ENCODE measurements at regions not wholly inside any gene's neighbourhood (a gene's known extent, or its start where the extent isn't known, plus 50 kb on each side); places are given as distances from the start of the nearest gene placed in this dataset.

DNA sequence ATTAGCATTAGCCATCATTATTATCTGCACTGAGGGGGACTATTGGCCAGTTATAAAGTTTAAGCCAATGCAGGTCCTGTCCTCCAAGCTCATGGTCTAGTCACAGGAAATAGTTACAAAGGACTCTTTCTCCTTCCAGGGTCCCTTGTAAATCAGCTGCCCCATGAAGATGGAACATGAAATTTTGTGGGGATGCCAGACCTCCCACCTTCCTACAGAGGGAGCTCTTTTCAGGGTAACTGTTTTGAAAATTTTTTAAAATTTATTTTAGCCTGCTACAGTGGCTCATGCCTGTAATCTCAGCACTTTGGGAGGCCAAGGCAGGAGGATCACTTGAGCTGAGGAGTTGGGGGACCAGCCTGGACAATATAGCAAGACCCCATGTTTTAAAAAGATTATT, 124.4 kb upstream of the SLC34A2 start:
- DNase-seq, result no peak

DNA sequence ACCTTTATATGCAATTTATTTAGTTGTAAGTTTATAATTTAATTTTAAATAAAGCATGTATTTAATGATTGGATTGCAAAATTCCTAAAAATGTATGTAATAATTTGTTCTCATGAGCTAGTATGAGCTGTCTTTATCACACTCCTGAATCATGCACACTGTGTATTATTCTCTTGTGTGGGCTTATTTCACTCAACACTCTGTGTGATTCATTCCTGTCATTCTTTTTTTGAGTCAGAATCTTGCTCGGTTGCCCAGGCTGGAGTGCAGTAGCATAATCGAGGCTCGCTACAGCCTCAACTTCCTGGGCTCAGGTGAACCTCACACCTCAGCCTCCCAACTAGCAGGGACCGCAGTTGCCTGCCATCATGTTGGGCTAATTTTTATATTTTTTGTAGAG, 123.1 kb upstream of the SLC34A2 start:
- DNase-seq, result no peak

DNA sequence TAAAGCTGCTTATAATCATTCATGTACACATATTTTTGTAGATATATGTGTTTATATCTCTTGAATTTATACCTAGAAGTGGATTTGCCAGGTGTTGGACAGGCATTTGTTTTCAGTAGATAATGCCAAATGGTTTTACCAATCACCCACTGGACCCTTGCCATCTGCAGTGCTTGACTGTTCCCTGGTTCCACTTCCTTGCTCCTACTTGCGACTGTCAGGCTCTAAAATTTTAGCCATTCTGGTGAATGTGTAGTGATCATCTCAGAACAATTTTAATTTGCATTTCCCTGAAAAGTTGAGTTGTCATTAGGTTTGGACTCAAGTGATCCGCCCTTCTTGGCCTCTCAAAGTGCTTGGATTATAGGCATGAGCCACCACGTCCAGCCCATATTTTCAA, 122.4 kb upstream of the SLC34A2 start:
- DNase-seq, result no peak

DNA sequence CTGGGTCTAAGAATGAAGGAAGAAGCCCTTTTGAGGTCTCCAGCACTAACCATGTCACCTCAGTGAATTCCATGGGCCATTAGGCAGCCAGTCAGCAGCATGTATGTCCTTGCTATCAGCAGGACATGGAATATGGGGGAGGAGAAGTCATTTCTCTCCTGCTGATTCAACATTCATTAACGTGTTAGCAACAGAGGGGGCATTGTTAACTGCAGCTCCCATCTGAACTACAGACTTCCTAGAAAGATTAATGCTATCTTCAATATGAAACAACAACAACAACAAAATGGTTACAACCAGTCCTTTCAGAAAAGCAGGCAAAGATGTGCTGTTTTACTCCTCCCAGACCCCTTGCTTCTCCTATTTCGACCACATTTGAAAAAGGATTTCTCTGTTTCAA, 120.4 kb upstream of the SLC34A2 start:
- no peak for DNase-seq

DNA sequence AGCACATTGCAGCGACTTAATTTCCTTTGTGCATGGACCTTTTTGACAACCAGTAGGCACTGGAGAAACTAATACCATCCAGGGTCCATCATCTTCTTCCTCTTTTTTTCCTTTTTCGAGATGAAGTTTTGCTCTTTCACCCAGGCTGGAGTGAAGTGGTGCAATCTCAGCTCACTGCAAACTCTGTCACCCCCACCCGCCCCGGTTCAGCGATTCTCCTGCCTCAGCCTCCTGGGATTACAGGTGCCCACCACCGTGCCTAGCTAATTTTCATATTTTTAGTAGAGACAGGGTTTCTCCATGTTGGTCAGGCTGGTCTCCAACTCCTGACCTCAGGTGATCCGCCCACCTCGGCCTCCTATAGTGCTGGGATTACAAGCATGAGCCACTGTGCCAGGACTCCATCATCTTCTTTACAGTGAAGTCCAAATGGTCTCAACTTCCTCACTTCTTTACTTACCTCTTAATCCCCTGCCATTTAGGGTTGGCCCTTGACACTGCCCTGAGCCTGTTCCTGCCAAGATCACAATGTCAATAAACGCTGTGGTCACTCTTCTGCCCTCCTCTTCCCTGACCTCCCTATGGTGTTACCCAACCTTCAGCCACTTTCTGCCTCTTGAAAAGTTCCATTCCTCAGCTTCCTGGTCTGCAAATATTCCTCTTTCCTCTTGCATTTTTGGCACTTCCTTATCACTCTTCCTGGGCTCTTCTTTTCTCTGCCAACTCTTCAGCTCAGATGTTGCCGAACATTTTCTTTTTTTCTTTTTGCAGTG, 119.8 kb upstream of the SLC34A2 start:
- no peak for DNase-seq

DNA sequence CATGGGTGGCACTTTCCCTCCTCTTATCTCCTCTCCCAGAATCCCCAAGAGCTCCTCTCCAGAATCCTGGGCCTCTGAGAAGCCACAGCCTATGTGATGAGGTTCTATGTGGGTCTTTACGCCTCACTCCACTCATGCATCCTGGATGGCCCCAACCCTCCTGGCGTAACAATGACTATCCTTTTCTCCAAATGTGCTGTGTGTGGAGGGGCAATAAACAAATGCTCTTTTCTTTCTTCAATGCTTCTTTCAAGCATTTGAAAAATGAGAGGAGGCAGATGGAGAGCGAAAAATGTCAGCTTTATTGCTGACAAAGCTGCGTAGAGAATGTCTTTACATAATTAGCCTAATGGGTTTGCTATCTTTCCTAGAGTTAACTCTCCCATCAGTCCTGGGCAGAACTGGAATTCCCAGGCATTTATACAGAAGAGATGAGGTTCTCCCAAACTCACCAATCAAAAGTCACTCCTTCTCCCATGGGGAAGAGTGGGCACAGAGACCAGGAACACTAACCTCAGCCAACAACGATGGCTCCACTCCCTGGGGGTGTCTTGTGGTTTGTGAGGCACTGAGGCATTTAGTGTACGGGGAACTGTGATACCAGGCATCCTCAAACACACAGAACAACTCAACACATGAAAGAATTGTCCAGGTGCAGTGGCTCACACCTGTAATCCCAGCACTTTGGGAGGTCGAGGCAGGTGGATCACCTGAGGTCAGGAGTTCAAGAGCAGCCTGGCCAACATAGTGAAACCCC, 118.9 kb upstream of the SLC34A2 start:
- DNase-seq, result no peak

DNA sequence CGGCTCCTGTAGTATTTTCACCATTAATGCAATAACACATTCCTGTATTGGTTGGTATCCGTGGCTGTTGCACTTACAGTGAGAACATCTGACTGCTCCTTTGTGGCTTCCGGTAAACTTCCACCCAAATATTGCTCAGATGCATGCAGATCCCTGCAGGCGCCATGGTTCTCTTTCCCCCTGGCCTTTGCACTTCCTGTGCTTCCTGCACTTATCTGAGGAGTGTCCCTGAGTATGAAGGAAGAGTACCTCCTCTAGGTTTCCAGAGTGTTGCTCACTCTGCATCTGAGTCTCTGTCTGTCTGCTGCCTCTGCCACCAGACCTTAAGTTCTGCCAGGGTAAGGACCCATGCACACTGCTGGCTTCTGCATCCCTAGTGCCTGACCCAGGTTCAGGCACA, 117.2 kb upstream of the SLC34A2 start:
- no peak for DNase-seq

DNA sequence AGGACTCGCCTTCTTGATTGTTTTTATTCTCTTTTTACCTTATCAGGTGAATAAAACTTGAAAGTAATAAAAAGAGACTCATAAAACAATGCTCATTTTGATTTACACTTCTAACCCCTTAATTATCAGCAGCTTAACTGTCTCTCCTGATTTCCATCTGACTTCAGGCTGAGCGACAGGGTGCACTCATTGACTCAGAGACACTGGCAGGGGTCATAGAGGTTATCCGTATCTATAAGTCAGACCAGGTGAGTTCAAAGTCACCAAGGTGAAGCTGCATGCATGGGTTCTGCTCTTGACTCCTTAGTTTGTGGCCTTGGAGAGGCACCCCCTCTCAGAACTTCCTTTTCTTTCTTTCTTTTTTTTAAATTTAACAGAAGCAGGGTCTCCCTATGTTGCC, 116.4 kb upstream of the SLC34A2 start:
- no peak for DNase-seq

DNA sequence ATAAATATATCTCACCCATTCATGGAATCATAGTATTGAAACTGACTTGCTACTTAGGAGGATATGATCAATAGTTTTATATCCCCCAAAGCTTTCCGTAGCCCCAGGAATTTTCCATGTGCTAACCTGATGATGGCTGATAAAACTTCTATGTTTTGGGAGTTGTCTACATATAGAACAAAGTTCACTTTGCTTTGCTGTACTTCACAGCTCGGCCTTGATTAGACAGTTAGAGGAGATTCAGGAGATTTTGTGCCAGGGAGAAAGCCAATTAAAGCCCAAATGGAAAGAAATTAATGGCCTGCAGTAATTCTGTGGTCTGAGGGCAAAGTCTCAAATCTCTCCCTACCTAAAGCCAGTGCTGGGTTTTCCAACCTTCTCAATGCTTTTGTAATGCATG, 114.9 kb upstream of the SLC34A2 start:
- no peak for DNase-seq

DNA sequence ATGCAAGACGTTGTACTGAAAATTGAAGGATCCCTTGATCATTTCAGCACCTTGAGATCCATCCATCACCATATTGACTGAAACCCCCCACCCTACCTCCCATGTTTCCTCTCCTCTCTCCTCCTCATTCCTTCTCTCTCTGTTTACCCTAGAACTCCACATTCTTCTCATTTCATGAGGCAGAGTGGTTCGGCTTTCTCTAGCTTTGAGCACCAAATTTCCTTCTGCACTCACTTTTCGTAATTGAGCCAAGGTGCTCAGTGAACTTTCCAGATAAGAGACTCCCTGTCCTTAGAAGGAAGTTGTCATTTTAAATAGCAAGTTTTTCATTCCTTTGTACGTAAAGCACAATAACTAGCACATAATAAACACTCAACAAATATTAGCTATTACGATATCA, 108.3 kb upstream of the SLC34A2 start:
- no peak for DNase-seq

DNA sequence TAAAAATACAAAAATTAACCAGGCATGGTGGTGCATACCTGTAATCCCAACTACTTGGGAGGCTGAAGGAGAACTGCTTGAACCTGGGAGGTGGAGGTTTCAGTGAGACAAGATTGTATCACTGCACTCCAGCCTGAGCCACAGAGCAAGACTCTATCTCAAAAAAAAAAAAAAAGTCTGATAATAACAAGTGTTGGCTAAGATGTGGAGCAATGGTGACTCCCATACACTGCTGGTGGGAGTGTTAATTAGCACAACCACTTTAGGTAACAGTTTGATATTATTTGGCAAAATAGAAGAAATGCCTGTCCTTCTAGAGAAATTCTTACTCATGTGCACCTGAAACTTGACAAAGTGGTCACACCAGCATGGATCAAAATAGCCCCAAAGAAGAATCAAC, 106.2 kb upstream of the SLC34A2 start:
- DNase-seq, result no peak

DNA sequence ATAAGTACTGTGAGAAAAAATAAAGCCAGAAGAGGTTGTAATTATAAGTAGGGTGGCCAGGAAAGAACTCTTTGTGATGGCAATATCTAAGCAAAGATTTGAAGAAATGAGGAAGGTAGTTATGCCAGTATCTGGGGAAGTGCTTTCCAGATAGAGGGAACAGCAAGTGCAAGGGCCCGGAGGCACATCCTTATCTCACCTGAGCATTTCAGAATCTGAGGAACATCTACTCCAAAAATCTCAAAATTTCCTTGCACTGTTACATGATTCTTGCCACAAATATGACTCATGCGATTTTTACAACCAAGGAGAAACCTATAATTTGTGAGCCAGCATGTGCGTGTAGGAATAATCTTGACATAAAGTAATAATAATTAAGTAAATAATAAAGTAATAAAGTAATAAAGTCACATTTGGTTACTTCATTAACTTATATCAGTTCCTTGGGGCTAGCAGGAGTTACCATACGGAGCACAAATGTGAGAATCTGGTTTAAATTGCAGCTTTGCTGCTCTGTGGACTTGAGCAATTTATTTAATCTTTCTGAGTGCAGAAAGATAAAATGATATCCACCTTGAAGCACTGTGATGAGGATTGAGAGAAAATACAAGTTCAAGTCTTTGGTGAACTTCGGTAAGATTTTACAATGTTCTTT, 105.1 kb upstream of the SLC34A2 start:
- DNase-seq, result no peak

DNA sequence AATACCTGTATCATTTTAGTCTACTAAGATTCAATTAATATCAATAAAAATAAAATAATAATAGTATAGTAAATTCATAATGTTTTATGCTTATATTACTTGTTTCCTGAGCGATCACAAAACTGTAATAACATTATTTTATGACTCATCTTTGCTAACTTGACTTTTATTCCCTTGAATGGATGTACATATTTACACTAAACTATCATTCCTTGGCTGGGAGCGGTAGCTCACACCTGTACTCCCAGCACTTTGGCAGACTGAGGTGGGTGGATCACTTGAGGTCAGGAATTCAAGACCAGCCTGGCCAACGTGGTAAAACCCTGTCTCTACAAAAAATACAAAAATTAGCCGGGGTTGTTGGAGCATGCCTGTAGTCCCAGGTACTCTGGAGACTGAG, 104.0 kb upstream of the SLC34A2 start:
- no peak for DNase-seq

DNA sequence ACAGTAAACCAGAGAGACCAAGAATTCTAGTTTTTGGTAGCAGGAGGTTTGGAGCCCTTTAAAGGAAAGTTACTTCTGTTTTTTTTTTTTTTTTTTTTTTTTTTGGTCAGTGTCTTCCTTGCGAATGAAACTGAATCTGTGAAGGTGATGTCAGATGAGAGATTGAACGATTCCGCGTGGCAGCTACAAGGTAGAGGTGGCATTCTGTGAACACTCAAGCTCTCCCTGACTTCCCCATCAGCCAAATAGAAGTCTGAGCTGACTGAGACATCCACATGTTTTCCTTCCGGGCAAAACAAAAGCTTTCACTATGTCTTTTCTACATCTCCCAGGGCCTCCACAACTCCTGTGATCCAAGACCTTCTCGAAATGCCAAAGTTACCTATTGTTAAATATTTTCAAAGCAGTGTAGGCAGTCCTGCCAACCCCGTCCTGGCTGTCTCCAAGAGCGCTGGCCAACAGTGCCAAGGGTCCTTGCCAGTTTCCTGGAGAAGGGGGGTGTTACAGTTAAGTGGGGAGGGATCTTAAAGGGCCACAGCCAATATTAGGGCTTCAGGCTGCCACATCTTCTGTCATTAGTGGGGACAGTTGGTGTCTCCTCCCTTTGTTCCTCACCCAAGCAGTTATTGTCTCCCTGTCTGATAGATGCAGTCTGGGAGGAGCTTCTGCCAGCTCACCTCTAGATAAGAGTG, 102.9 kb upstream of the SLC34A2 start:
- no peak for DNase-seq

DNA sequence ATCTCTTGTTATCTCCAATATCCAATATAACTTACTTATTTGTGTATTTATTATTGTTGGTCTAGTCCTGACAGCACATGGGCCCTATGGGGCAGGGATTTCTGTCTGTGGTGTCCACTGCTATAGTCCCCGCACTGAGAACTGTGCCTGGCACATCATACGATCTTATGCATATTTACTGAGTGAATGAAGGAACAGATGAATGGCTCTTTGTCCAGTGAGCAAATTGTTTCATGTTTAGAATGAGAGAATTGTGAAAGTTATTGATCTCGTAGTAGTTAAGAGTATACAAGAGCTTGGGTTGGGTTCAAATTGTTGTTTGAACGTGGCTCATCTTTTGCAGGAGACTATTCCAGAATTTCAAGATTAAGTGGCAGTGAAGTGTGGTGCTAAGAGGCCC, 96.1 kb upstream of the SLC34A2 start:
- DNase-seq, result no peak

DNA sequence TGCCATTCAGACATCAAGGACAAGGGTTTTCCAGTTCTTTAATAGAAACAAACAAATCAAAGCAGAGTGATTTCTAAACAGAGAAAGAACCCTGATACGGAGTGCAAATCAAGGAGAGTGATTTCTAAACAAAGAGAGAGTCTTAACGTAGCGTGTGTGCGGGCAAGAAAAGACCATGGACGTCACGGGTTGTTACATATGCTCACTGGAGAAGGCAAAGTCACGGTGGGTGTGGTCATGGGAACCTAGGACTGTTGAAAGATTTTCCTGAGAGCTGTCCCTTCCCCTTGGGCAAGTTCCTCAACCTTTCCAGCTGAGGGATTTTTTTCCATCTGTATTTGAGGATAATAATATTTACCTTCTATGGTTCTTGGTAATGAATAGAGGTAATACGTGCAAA, 95.0 kb upstream of the SLC34A2 start:
- DNase-seq, result no peak

DNA sequence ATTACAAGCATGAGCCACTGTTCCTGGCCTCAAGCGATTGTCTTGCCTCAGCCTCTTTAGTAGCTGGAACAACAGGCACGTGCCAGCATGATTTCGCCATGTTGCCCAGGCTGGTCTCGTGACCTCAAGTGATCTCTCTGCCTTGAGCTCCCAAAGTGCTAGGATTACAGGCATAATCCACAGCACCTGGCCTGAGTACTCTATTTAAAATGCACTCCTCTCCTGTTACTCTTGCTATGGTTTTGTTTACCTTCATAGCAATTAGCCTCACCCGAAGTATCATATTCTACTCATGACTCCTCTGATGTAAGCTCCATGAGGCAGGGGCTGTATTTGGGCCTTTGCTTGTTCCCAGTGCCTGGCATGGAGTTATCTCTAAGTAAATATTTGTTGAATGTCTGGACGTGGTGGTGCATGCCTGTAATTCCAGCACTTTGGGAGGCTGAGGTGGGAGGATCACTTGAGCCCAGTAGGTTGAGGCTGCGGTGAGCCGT, 92.5 kb upstream of the SLC34A2 start:
- DNase-seq, result peak; percentile 15

DNA sequence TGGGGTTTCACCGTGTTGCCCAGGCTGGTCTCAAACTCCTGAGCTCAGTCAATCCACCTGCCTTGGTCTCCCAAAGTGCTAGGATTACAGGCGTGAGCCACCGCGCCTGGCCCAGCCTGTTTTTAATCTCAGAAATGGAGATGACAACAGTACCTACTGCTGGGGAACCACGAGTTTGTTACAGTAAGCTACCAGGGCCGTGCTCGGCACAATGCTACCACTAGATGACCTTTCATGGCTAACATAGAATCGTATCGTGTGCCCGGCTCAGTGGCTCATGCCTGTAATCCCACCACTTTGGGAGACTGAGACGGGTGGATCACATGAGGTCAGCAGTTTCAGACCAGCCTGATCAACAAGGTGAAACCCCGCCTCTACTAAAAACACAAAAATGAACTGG, 90.8 kb upstream of the SLC34A2 start:
- no peak for DNase-seq

DNA sequence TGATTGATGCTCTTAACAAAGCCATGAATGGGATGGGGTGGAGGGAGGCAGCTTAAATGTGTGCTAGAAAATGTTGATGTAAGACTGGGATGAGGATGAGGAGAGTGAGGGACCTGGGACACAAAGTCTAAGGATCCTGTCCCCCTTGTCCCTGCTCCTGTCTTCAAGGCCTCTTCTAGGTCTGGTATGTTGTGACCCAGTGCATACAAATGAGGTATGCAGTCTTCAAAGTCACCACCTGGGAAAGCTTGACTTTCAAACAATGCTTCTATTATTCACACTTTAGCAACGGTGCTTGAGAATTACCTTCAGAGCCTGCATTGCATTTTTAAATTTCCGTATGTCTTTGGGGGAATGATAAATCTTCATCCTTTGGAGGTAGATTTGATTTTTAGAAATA, 88.4 kb upstream of the SLC34A2 start:
- DNase-seq, result no peak

DNA sequence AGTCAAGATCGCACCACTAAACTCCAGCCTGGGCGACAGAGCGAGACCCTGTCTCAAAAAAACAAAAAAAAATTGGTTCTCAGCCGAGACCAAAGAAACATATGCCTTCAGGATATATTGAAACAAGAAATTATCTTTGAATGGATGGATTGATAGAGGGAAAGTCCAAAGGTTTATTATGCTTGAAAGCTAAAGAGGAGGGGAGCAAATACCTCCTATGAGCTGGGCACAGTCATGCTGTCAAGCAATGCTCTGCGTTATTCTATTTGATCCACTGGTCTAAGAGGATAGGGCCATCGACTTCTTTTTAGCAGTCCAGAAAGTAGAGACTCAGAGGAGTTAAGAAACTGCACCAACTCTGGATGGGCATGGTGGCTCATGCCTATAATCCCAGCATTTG, 85.9 kb upstream of the SLC34A2 start:
- no peak for DNase-seq

DNA sequence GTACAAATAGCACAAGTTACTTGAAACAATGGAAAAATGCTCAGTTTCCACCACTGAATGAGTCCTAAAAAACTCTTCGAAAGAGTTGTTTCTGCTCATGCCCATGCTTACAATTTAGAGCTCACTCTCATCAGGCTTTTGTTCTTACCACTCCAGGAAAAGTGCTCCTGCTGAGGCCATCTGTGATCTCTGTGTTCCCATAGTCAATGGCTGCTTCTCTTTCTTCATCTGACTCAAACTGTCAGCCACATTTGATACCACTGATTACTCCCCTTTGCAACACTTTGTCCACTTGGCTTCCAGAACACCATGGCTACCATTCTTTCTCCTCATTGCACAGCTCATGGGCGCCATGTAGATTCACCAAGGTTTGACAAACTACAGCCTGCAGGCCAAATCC, 80.0 kb upstream of the SLC34A2 start:
- no peak for DNase-seq

DNA sequence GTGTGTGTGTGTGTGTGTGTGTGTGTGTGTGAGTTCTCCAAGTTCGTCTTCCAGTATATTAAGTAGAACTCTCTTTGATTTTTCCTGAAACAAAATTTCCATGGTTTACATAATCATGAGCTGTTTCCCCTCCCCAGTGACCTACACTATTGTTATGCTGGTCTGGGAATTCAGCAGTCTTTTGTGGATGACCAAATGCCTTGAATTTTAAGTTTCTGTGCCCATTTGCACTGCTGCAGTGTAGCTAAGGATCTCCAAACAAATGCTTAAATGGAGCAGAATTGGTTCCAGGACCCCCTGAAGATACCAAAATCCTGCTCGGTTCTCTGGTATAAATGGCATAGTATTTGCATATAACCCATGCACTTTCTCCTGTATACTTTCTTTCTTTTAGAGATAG, 77.2 kb upstream of the SLC34A2 start:
- no peak for DNase-seq

All from NCI-H2081 treated with DMSO at 0.1 percent for 48 hours (cell line).